Kidney (tissue), 13 donors: ENCODE measurements at regions not wholly inside any gene's neighbourhood (a gene's known extent, or its start where the extent isn't known, plus 50 kb on each side); places are given as distances from the start of the nearest gene placed in this dataset.

Experiments used
- DNase-seq, 5 donors: peaks; one replicate each; pipeline ENCODE4 v3.0.0-alpha.2; 2013 to 2020
- FAIRE-seq: peaks from 2 replicates; lab custom pipeline; 2012; peaks lifted over from hg19 to GRCh38; lab: Jason Lieb, UNC
- H3K27ac ChIP-seq, 2 donors: one replicate each; pipeline ENCODE4 v1.7.0; 2013; ENCODE audit warnings: low read depth in 2 of 2, low read length in 2 of 2, inconsistent platforms in 1 of 2
- H3K27me3 ChIP-seq: one replicate; pipeline ENCODE4 v1.7.1; 2013; ENCODE audit warnings: low read length, inconsistent platforms; ENCODE audit not compliant: control insufficient read depth, insufficient read depth
- H3K36me3 ChIP-seq, 3 donors: one replicate each; pipeline versions ENCODE4 v1.7.0 to v1.7.1; 2013; ENCODE audit warnings: low read length in 3 of 3, control low read depth in 1 of 3, inconsistent platforms in 1 of 3; ENCODE audit not compliant: insufficient read depth in 3 of 3, control insufficient read depth in 2 of 3
- H3K4me1 ChIP-seq, 3 donors: one replicate each; pipeline versions ENCODE4 v1.7.0 to v1.7.1; 2013; ENCODE audit warnings: low read length in 3 of 3, inconsistent platforms in 1 of 3, low read depth in 1 of 3; ENCODE audit not compliant: control insufficient read depth in 2 of 3, insufficient read depth in 2 of 3
- H3K4me3 ChIP-seq, 3 donors: one replicate each; pipeline versions ENCODE4 v1.7.0 to v1.8.1; 2013; ENCODE audit warnings: low read length in 3 of 3, control low read depth in 1 of 3, inconsistent platforms in 1 of 3
- H3K9ac ChIP-seq, 3 donors: one replicate each; pipeline versions ENCODE4 v1.7.0 to v1.7.1; 2013; ENCODE audit warnings: low read length in 3 of 3, control low read depth in 1 of 3, inconsistent platforms in 1 of 3
- H3K9me3 ChIP-seq, 3 donors: one replicate each; pipeline versions ENCODE4 v1.7.0 to v1.7.1; 2013; ENCODE audit warnings: low read length in 3 of 3, control low read depth in 1 of 3, inconsistent platforms in 1 of 3; ENCODE audit not compliant: control insufficient read depth in 2 of 3, insufficient read depth in 1 of 3
- intact Hi-C: fragments of 100-400 bp; cut with DNase I; formaldehyde crosslinking; loops from one replicate; pipeline ENCODE4 v1.11.1; 2022
- TF ChIP-seq, protein P1 (sequence below): IDR thresholded peaks from 3 replicates; pipeline ENCODE4 v1.5.1; 2012; ENCODE audit warnings: mild to moderate bottlenecking, moderate library complexity, borderline replicate concordance; ENCODE audit not compliant: insufficient read depth; ENCODE audit errors: extremely low read depth
- donor health status: control.
- donor health status: control.
- donor health status: control.
- donor health status: control.
- donor health status: control.
- donor health status: DM: yes; HTN: yes; CAD: no.
- donor health status: Normal renal cell carcinoma (clear cell type).

DNA sequence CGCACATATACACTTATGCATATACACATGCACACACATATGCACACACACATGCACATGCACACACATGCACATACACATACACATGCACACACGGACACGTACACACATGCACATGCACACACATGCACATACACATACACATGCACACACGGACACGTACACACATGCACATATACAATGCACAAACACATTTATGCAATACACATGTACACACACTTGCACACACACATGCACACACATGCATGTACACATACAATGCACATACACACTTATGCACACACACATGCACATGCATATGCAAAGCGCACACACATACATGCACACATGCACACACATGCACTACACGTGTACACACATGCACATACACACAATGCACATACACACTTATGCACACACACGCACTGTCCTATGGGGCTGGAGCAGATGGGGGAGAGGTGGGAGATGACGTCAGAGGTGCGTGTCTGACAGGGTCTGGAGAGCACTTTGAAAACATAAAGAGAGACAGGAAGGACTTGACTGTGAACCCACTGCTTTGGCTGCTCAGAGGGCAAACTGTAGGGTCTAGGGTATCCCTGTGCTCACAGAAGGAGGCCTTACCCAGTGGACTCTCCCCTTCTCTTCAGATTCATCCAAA lies 108.2 kb downstream of the UQCRFS1 start:
- Histone ChIP-seq H3K9me3 (peaks cover 0 to 4% (median 4%) of the 10 kb centered on the region in 3 donors), H3K27me3 (no peaks in the 10 kb centered on the region), H3K4me3 (peak overlapping the region in 1 of 3 donors; percentile 28), H3K36me3 (peaks cover 0 to 5% (median 0%) of the 10 kb centered on the region in 3 donors), H3K4me1 (no peaks in the 10 kb centered on the region), H3K9ac (no peak overlapping the region), H3K27ac (no peak overlapping the region)
- intact Hi-C loops = no loop called here
- DNase-seq = no peak
- FAIRE-seq = no peak
- TF ChIP-seq, protein P1, sequence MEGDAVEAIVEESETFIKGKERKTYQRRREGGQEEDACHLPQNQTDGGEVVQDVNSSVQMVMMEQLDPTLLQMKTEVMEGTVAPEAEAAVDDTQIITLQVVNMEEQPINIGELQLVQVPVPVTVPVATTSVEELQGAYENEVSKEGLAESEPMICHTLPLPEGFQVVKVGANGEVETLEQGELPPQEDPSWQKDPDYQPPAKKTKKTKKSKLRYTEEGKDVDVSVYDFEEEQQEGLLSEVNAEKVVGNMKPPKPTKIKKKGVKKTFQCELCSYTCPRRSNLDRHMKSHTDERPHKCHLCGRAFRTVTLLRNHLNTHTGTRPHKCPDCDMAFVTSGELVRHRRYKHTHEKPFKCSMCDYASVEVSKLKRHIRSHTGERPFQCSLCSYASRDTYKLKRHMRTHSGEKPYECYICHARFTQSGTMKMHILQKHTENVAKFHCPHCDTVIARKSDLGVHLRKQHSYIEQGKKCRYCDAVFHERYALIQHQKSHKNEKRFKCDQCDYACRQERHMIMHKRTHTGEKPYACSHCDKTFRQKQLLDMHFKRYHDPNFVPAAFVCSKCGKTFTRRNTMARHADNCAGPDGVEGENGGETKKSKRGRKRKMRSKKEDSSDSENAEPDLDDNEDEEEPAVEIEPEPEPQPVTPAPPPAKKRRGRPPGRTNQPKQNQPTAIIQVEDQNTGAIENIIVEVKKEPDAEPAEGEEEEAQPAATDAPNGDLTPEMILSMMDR = no peak

DNA sequence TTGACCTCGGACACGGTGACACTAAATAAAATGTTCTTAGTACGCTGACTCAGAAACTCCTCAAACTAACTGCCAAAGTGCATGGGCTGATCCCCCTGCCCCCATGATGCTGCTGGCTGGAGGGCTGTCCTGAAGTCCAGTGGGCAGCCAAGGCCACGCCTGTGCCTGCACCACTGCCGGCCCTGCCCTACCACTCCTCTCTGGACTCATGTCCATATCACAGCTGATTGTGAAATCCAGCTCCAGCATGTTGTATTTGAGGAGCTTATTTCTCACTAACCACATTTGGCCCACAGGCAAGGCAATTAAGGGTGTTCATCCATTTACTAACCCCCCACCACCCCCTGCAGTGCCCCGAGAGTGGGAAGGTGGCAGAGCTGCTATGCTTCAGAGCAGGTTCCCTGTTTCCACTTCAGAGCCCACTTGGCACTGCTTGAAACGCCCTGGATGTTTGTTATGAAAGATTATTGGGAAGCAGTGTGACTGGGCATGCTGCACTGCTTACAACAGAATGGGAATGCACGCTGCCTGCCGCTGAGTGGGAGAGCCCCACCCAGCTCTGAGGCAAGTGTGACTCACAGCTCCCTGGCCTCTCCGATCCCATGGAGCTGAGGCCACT lies 114.0 kb downstream of the UQCRFS1 start:
- Histone ChIP-seq H3K27ac (peak overlapping the region; percentile 39 to 86), H3K9me3 (peaks cover 0 to 5% (median 0%) of the 10 kb centered on the region in 3 donors), H3K9ac (no peak overlapping the region), H3K4me3 (no peak overlapping the region), H3K27me3 (no peaks in the 10 kb centered on the region), H3K36me3 (no peaks in the 10 kb centered on the region), H3K4me1 (peaks cover 0 to 6% (median 0%) of the 10 kb centered on the region in 3 donors)
- DNase-seq (peak in 3 of 5 donors; percentile 34 to 93 (median 69)), FAIRE-seq (no peak)
- TF ChIP-seq, protein P1 = no peak
- intact Hi-C loops = no loop called here

DNA sequence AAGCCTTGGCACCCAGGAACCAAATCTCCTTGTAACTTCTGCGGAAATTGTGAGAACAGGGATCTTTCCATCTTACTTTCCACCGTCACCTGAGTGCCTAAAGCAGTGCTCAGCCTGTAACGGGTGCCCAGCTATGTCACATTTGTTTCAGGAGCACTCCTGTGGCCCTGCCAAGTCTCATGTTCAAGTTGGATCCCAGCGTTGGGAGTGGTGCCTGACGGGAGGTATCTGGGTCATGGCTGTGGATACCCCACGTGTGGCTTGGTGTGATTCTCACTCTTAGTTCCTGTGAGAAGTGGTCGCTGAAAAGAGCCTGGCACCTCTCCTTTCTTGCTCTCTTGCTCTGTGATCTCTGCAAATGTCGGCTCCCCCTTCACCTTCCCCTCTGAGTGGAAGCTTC lies 114.9 kb downstream of the UQCRFS1 start:
- Histone ChIP-seq H3K27me3 (no peaks in the 10 kb centered on the region), H3K4me3 (no peak overlapping the region), H3K9me3 (peaks cover 0 to 5% (median 0%) of the 10 kb centered on the region in 3 donors), H3K27ac (no peak overlapping the region), H3K4me1 (peaks cover 0 to 6% (median 0%) of the 10 kb centered on the region in 3 donors), H3K36me3 (no peaks in the 10 kb centered on the region), H3K9ac (no peak overlapping the region)
- intact Hi-C loops = no loop called here
- DNase-seq = no peak
- TF ChIP-seq, protein P1 = no peak
- no peak for FAIRE-seq
